Panc1 (cell line): ENCODE measurements at regions not wholly inside any gene's neighbourhood (a gene's known extent, or its start where the extent isn't known, plus 50 kb on each side); places are given as distances from the start of the nearest gene placed in this dataset.

ENCODE experiments used
- ATAC-seq: fragments of 200-7000 bp; cut with Tn5 transposase; 2 replicates; pipeline ENCODE4 v1.9.1; 2020; ENCODE audit warnings: mild to moderate bottlenecking, moderate library complexity
- BruUV-seq: library from RNA; stranded (reverse); fragments of 400-500 nt; replicated peaks from 2 replicates; lab custom pipeline; 2021; lab: Mats Ljungman, UMichigan
- CTCF ChIA-PET: fragments of 300-600 bp; sonication (Branson Sonifier 250); formaldehyde crosslinking; loops from one replicate; lab custom pipeline; 2022; ENCODE audit warnings: antibody characterized with exemption; lab: Charles Lee
- POLR2A ChIA-PET: fragments of 300-600 bp; sonication (Branson Sonifier 250); formaldehyde crosslinking; loops from one replicate; lab custom pipeline; 2022; ENCODE audit warnings: antibody characterized with exemption; lab: Charles Lee
- DNase-seq: peaks from one replicate; pipeline ENCODE4 v3.0.0-alpha.2; 2010; ENCODE audit warnings: low read depth, low spot score
- H3K27ac ChIP-seq: 2 replicates; pipeline ENCODE4 v1.5.1; 2011; ENCODE audit warnings: mild to moderate bottlenecking, low read length, inconsistent platforms
- H3K27me3 ChIP-seq: fragments of 200-500 bp; sonication (Bioruptor generic); 2 replicates; pipeline ENCODE4 v1.6.0; 2014; ENCODE audit warnings: low read length, inconsistent platforms; ENCODE audit not compliant: control insufficient read depth, insufficient read depth
- H3K36me3 ChIP-seq: fragments of 200-500 bp; sonication (Bioruptor generic); 2 replicates; pipeline ENCODE4 v1.5.1; 2014; ENCODE audit warnings: inconsistent platforms, mild to moderate bottlenecking, low read length, moderate library complexity; ENCODE audit not compliant: control insufficient read depth, insufficient read depth
- H3K4me1 ChIP-seq: 2 replicates; pipeline ENCODE4 v1.5.1; 2011; ENCODE audit warnings: inconsistent platforms, mild to moderate bottlenecking, low read length, moderate library complexity; ENCODE audit not compliant: control insufficient read depth, insufficient read depth
- H3K4me3 ChIP-seq, 2 experiments: 2 replicates each; pipeline ENCODE4 v1.5.1; 2011 to 2012; ENCODE audit warnings: low read depth in 2 of 2, low read length in 2 of 2, mild to moderate bottlenecking in 2 of 2, inconsistent platforms in 1 of 2, moderate library complexity in 1 of 2
- H3K9me3 ChIP-seq: fragments of 200-500 bp; sonication (Bioruptor generic); 2 replicates; pipeline ENCODE4 v1.5.1; 2014; ENCODE audit warnings: low read depth, mild to moderate bottlenecking, inconsistent platforms, low read length, moderate library complexity; ENCODE audit not compliant: control insufficient read depth, insufficient read depth
- CTCF ChIP-seq: fragments of 450-650 bp; IDR thresholded peaks from 2 replicates; pipeline ENCODE4 v1.5.1; 2017; ENCODE audit warnings: mild to moderate bottlenecking
- POLR2AphosphoS5 ChIP-seq: IDR thresholded peaks from 2 replicates; pipeline ENCODE4 v1.6.1; 2012; ENCODE audit warnings: mild to moderate bottlenecking, low read depth, low read length, moderate library complexity
- REST ChIP-seq, 2 experiments: IDR thresholded peaks; 2 replicates each; pipeline ENCODE4 v1.6.1; 2011 to 2012; ENCODE audit warnings: low read depth in 2 of 2, control low read depth in 1 of 2, low read length in 1 of 2, mild to moderate bottlenecking in 1 of 2, moderate library complexity in 1 of 2; ENCODE audit not compliant: insufficient read depth in 1 of 2
- SIN3A ChIP-seq: IDR thresholded peaks from 2 replicates; pipeline ENCODE4 v1.6.1; 2012; ENCODE audit warnings: low read depth, mild to moderate bottlenecking, low read length, moderate library complexity, borderline replicate concordance; ENCODE audit not compliant: insufficient read depth
- TCF7L2 ChIP-seq: IDR thresholded peaks from 2 replicates; pipeline ENCODE4 v1.6.1; 2011; ENCODE audit warnings: mild to moderate bottlenecking, low read depth, low read length, inconsistent platforms
- in situ Hi-C: cut with HindIII; loops from 2 replicates; pipeline ENCODE4 v1.10.0; 2016; ENCODE audit warnings: low sequenced_read_pairs, low pct_unique_long_range_greater_than_20kb
- intact Hi-C: fragments of 100-400 bp; cut with micrococcal nuclease; formaldehyde crosslinking; loops from one replicate; pipeline ENCODE4 v1.10.0; 2022; ENCODE audit not compliant: unreplicated experiment

- POLR2A ChIA-PET = no interaction called here
- Histone ChIP-seq H3K4me3 (no peak overlapping the region), H3K36me3 (no peaks in the 10 kb centered on the region), H3K27ac (no peak overlapping the region), H3K27me3 (no peaks in the 10 kb centered on the region; the same call in 1 of the 2 replicates), H3K4me1 (no peaks in the 10 kb centered on the region), H3K9me3 (no peaks in the 10 kb centered on the region)
- TF ChIP-seq SIN3A (no peak), CTCF (no peak), TCF7L2 (no peak), REST (IDR thresholded peaks at IDR 0.05; ENCODE audit: insufficient read depth in 1 of 2, low read depth in 2 of 2, low read length in 1 of 2) (no peak), POLR2AphosphoS5 (no peak)
- ATAC-seq = no peak
- CTCF ChIA-PET = no interaction called here
- BruUV-seq = no TSS peak
- intact Hi-C loops = no loop called here
- DNase-seq = peak; percentile 13
- in situ Hi-C loops = no loop called here
Observed at GRCh38 chr12:115044073-115044472, 360.1 kb upstream of the TBX3 start.

- intact Hi-C loops = no loop called here
- TF ChIP-seq CTCF (no peak), SIN3A (no peak), REST (IDR thresholded peaks at IDR 0.05; ENCODE audit: insufficient read depth in 1 of 2, low read depth in 2 of 2, low read length in 1 of 2) (no peak), POLR2AphosphoS5 (no peak), TCF7L2 (no peak)
Observed at GRCh38 chr12:115043079-115043478, 359.1 kb upstream of the TBX3 start.

More at GRCh38 chr12:115043079-115043478, 359.1 kb upstream of the TBX3 start:
- ChIA-PET CTCF (no interaction called here), POLR2A (no interaction called here)
- ATAC-seq (no peak), DNase-seq (no peak)
- no peak overlapping the region for H3K27ac ChIP-seq
- H3K4me1 ChIP-seq = no peaks in the 10 kb centered on the region
- in situ Hi-C loops = no loop called here
- no peaks in the 10 kb centered on the region for H3K36me3 ChIP-seq
- no peaks in the 10 kb centered on the region for H3K9me3 ChIP-seq
- no peaks in the 10 kb centered on the region; the same call in 1 of the 2 replicates for H3K27me3 ChIP-seq
- BruUV-seq = no TSS peak
- H3K4me3 ChIP-seq = no peak overlapping the region
